Ovary (tissue), 3 donors: ENCODE measurements at regions not wholly inside any gene's neighbourhood (a gene's known extent, or its start where the extent isn't known, plus 50 kb on each side); places are given as distances from the start of the nearest gene placed in this dataset.

ENCODE experiments used
- POLR2A ChIP-seq: fragments of 450-650 bp; IDR thresholded peaks from one replicate; pipeline ENCODE4 v1.6.1; 2017; ENCODE audit warnings: antibody characterized with exemption, mild to moderate bottlenecking, moderate library complexity
- TF ChIP-seq, protein P1 (sequence below), 3 donors: fragments of 450-650 bp in 2 of 3; fragments of 200-600 bp in 1 of 3; IDR thresholded peaks; one replicate each; pipeline versions ENCODE4 v1.5.1 to v1.8.0; 2016 to 2022; ENCODE audit warnings: antibody characterized with exemption in 3 of 3, mild to moderate bottlenecking in 1 of 3
- donor health status: DM: no; HTN: no; CAD: no.

DNA sequence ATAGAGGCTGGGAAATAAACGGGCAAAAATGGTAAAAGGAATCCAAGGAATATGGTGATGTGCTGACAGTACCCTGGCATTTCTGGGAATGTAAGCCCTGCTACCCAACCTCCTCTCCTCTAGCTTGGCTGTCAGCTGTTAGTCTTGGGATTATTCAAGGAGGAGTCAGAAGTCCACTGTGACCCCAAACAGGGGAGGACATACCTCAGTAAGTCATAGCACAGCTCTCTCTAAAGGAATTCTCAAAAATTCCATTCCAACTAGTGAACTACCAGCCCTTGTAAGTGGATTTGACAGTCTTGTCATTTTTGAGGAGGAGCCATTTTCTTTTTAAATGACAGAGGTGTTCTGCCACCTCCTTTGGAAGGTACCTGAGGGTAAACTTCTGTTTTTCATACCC lies 207.5 kb downstream of the PDCD6IP start:
- TF ChIP-seq, protein P1, sequence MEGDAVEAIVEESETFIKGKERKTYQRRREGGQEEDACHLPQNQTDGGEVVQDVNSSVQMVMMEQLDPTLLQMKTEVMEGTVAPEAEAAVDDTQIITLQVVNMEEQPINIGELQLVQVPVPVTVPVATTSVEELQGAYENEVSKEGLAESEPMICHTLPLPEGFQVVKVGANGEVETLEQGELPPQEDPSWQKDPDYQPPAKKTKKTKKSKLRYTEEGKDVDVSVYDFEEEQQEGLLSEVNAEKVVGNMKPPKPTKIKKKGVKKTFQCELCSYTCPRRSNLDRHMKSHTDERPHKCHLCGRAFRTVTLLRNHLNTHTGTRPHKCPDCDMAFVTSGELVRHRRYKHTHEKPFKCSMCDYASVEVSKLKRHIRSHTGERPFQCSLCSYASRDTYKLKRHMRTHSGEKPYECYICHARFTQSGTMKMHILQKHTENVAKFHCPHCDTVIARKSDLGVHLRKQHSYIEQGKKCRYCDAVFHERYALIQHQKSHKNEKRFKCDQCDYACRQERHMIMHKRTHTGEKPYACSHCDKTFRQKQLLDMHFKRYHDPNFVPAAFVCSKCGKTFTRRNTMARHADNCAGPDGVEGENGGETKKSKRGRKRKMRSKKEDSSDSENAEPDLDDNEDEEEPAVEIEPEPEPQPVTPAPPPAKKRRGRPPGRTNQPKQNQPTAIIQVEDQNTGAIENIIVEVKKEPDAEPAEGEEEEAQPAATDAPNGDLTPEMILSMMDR (IDR thresholded peaks at IDR 0.05) = no peak
- TF ChIP-seq POLR2A = no peak
